Breast epithelium (tissue), 3 donors: ENCODE measurements at regions not wholly inside any gene's neighbourhood (a gene's known extent, or its start where the extent isn't known, plus 50 kb on each side); places are given as distances from the start of the nearest gene placed in this dataset.

Source experiments
- POLR2AphosphoS5 ChIP-seq, 3 donors: sonication (generic); formaldehyde crosslinking; IDR thresholded peaks; one replicate each; pipeline ENCODE4 v1.6.1; 2017; ENCODE audit warnings: antibody characterized with exemption in 3 of 3
- TF ChIP-seq, protein P1 (sequence below), 3 donors: fragments of 450-650 bp; IDR thresholded peaks; one replicate each; pipeline ENCODE4 v1.5.1; 2016 to 2017; ENCODE audit warnings: antibody characterized with exemption in 3 of 3, mild to moderate bottlenecking in 3 of 3, moderate library complexity in 3 of 3

DNA sequence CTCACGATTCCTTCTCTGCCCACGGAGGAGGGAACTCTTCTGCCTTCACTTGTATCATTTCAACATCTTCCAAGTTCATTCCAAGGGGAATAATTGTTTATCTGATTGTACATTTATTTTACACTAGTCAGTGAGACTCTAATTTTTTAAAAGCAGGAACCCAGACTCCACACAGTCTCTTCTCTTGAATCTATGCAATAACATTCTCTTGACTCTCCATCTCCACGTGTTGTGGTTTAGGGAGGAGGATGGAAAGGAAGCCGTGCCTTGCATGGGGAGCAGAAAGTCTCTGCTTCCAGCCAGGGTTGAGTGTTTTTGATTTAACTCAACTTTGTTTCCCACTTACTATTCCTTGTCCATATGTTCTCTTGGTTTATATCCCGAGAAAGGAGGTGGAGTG, 131.1 kb upstream of the RIOK3 start:
- TF ChIP-seq, protein P1, sequence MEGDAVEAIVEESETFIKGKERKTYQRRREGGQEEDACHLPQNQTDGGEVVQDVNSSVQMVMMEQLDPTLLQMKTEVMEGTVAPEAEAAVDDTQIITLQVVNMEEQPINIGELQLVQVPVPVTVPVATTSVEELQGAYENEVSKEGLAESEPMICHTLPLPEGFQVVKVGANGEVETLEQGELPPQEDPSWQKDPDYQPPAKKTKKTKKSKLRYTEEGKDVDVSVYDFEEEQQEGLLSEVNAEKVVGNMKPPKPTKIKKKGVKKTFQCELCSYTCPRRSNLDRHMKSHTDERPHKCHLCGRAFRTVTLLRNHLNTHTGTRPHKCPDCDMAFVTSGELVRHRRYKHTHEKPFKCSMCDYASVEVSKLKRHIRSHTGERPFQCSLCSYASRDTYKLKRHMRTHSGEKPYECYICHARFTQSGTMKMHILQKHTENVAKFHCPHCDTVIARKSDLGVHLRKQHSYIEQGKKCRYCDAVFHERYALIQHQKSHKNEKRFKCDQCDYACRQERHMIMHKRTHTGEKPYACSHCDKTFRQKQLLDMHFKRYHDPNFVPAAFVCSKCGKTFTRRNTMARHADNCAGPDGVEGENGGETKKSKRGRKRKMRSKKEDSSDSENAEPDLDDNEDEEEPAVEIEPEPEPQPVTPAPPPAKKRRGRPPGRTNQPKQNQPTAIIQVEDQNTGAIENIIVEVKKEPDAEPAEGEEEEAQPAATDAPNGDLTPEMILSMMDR (IDR thresholded peaks at IDR 0.05), result no peak
- TF ChIP-seq POLR2AphosphoS5 (IDR thresholded peaks at IDR 0.05), result no peak
